NOMO-1 treated with DMSO at 0.1 percent for 48 hours (cell line): ENCODE measurements at regions not wholly inside any gene's neighbourhood (a gene's known extent, or its start where the extent isn't known, plus 50 kb on each side); places are given as distances from the start of the nearest gene placed in this dataset.

Experiments
- DNase-seq: peaks from one replicate; lab custom pipeline; 2025; ENCODE audit not compliant: unreplicated experiment; lab: John Stamatoyannopoulos, UW

- DNase-seq = no peak
These were observed 267.7 kb downstream of the RASSF9 start for GRCh38 chr12:85568395-85569103.

GRCh38 chr12:85569261-85569660 is 266.9 kb downstream of the RASSF9 start:
- no peak for DNase-seq

- DNase-seq = no peak
These were observed 263.3 kb downstream of the RASSF9 start for GRCh38 chr12:85572956-85573355.

GRCh38 chr12:85573635-85574214 is 262.5 kb downstream of the RASSF9 start:
- DNase-seq = no peak

GRCh38 chr12:85574291-85574690 is 261.9 kb downstream of the RASSF9 start:
- DNase-seq = no peak

- DNase-seq = peak; percentile 15
These were observed 260.8 kb downstream of the RASSF9 start for GRCh38 chr12:85575120-85576096.

- DNase-seq = no peak
These were observed 255.5 kb downstream of the RASSF9 start for GRCh38 chr12:85580562-85581168.

GRCh38 chr12:85587158-85587557 is 249.1 kb downstream of the RASSF9 start:
- DNase-seq = no peak

GRCh38 chr12:85588221-85588620 is 248.0 kb downstream of the RASSF9 start:
- DNase-seq = no peak

GRCh38 chr12:85600841-85601240 is 235.4 kb downstream of the RASSF9 start:
- no peak for DNase-seq

- DNase-seq = no peak
These were observed 232.7 kb downstream of the RASSF9 start for GRCh38 chr12:85603556-85603955.

- no peak for DNase-seq
These were observed 229.8 kb downstream of the RASSF9 start for GRCh38 chr12:85606455-85606854.

GRCh38 chr12:85609778-85610177 is 226.4 kb downstream of the RASSF9 start:
- DNase-seq = no peak

GRCh38 chr12:85610194-85610593 is 226.0 kb downstream of the RASSF9 start:
- no peak for DNase-seq

- DNase-seq = no peak
These were observed 220.0 kb downstream of the RASSF9 start for GRCh38 chr12:85616201-85616600.

- DNase-seq = no peak
These were observed 218.7 kb downstream of the RASSF9 start for GRCh38 chr12:85617307-85618091.

- DNase-seq = no peak
These were observed 215.2 kb downstream of the RASSF9 start for GRCh38 chr12:85621041-85621440.

GRCh38 chr12:85623763-85624162 is 212.4 kb downstream of the RASSF9 start:
- DNase-seq = no peak

- no peak for DNase-seq
These were observed 210.7 kb downstream of the RASSF9 start for GRCh38 chr12:85625467-85625866.

- peak; percentile 32 for DNase-seq
These were observed 210.0 kb downstream of the RASSF9 start for GRCh38 chr12:85626001-85626783.
